ENCODE measurements at regions not wholly inside any gene's neighbourhood (a gene's known extent, or its start where the extent isn't known, plus 50 kb on each side); places are given as distances from the start of the nearest gene placed in this dataset.

GRCh38 chr1:218995091-218995665 is 178.5 kb upstream of the LYPLAL1 start (continued):
- no peak for TF ChIP-seq CHD7 (IDR thresholded peaks at IDR 0.05; ENCODE audit: insufficient replicate concordance, low read length)
- no peak for TF ChIP-seq SAP30 (IDR thresholded peaks at IDR 0.05; ENCODE audit: insufficient read depth, insufficient replicate concordance, low read length)
- no peak for TF ChIP-seq HDAC6 (IDR thresholded peaks at IDR 0.05; ENCODE audit: low read depth, low read length)
